GM18511 (cell line): ENCODE measurements at regions not wholly inside any gene's neighbourhood (a gene's known extent, or its start where the extent isn't known, plus 50 kb on each side); places are given as distances from the start of the nearest gene placed in this dataset.

Source experiments
- ATAC-seq: cut with Tn5 transposase; IDR thresholded peaks from one replicate; pipeline ENCODE4 v1.9.1; 2021; ENCODE audit warnings: mild to moderate bottlenecking, moderate library complexity; ENCODE audit not compliant: unreplicated experiment

DNA sequence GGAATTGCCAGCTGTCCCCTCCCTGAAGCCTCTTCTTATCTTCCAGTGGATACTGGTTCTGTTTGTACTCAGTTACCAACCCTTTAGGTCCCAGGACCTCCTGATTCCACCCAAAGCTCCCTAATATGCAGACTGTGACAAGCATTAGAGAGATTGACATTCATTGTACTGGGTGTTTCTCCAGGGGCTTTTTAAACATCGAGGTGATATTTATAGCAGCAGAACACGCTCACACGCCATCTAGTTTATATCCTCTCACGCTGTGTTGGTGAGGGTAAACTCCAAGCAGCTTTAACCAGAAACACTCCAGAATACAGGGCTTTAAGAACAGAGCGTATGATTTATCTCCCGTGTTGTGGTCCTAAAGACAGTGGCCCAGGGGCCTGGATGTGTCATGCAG, 238.4 kb downstream of the IRF8 start:
- no peak for ATAC-seq

DNA sequence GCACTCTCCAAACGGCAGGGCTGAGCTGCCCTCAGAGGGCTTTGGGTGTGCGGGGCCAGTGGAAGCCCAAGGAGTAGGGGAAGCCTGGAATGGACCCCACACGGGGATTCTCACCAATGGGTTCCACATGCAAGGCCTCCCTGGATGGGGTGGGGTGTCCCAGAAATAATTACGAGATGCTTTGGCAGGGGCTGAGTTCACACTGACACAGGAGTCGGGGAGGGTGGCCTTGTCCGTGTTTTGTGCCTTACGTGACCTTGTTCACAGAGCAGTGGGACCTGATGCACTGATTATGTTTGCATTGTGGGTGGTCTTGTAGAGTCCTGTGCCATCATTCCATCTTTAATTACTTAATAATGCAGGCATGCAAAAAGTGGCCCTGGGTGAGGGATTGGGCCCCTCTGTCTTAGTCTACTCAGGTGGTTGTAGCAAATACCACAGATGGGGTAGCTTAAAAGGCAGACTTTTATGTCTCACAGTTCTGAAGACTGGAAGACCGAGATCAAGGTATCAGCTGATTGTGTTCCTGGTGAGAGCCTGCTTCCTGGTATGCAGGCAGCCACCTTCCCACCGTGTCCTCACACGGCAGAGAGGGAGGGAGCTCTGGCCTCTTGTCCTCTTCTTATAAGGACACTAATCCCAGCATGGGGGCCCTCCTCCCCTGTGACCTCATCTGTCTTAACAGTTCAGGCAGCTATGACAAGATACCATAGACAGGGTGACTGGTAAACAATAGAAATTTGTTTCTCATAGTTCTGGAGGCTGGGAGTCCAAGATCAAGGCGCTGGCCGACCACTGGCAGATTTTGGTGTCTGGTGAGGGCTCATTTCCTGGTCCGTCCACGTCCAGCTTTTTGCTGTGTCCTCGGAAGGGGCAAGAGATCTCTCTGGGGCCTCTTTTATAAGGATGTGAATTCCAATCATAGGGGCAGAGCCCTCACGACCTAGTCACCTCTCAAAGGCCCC, 239.4 kb downstream of the IRF8 start:
- ATAC-seq, result no peak

DNA sequence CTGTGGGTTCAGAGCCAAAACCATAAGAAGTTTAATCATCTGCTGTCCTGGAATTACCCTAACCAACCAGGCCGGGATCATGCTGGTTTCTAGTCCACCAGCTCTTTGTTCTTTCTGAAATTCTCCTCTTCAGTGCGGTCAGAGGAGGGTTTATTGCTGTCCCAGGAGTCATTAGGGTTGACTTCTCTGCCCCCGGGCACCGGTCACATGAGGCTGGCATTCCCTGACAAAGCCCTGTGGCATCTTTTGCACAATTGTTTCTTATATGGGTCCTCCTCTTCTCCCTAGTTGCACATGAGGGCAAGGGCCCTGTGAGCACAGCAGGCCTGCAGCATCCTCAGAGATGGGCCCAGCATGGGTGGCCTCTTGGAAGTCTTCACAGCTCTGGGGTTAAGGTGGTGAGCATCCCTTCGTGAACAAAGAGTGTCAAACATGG, 243.9 kb downstream of the IRF8 start:
- no peak for ATAC-seq

DNA sequence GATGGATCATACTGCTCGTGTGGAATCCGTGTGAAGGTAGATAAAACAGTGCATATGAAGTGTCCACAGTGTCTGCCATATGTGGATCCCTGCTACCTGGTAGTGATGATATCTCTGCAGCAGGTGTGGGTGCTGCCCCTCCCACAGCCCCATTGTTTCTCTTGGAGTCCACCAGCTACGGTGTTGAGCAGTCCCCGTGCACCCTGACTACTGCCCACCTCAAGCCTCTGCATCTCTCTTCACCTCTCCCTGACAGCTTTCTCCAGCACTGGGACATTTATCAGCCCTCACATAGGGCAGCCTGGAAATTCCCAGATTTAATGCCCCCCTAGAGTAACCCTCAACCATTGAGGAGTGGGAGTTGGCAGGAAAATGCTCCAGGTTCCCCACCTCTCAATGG, 244.7 kb downstream of the IRF8 start:
- ATAC-seq, result no peak

DNA sequence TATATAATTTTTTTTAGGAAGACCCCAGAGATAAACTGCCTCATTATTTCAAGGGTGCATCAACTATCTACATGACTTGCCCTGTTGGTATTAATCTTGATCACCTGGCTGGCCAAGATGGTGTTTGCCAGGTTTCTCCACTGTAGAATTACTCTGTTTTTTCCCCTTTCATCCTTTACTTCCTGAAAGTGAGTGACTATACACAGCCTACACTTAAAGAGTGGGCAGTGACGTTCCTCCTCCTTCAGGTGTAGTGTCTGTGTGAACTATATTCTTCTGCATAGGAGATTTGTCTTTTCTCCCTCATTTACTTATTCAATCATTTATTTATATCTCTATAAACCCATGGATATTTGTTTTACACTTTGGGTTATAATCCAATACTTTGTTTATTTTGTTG, 246.7 kb downstream of the IRF8 start:
- no peak for ATAC-seq

DNA sequence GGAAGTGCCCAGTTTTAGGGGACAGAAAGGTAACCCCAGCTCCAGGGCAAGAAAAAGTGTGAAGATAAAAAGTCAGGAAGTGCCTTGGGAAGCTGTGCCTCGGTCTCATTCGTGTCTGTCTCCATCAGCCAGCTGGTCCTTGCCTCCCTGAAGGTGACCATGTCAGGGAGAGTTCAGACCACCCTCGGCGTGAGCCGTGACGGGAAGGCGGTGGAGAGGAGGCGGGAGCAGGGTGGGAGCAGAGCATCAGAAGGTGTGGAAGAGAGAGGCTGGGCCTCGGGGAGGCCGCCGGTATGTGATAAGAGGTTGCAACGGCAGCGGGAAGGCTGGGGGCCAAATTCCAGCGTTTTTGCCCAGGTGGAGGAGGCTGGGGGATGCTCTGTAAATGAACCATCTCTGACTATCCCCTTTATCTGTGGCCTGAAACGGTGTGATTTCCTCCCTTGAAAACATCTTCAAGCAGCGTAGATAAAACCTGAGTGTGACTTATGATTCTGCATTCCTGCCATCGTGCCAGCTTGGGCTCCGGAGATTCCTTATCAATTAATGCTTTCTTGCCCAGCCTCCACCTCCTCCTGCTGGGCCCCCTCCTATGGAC, 251.8 kb downstream of the IRF8 start:
- ATAC-seq, result no peak

DNA sequence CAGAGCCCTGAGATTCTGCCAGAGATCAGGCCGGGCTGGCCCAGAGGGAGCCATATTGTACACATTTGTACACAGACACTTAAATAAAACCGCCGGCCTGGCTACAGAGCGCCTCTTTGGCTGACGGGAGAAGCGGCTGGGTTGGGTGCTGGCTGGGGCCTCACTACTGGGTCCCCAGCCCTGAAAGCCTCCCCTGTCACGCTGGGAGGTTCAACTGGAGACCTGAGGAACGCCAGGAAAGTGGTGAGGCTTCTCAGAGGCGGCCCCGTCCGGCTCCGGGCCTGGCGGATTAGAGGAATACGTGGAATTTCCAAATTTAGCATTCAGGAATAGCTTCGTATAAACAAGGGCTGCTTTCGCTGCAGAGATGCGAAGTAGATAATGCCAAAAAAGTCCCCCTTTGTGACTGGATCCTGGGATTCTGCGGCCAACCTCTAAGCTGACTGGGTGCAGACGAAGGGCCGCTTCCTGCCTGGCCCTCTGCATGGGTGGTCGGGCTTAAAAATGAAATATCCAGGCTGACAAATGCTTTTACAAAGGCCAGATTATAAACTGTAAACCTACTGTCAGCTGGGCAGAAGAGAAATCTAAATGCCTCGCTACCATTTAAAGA, 252.4 kb downstream of the IRF8 start:
- ATAC-seq, result no peak

DNA sequence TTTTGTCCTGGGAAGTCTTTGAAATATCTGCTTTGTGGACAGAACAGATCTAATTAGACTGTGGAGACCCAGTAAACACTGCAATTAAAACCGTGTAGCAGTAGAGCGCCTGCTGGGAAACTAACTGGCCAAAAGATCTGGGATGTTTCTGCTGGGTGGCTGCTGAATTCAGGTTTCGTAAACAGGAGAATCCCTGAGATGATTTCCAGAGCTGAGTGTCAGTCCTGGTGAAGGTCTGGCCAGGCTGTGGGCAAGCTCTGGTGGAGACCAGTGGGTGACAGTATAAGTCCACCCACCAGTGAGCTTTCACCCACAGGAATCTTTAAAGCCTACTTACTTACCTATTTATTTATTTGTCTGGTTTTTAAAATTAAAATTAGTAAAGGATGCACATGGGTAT, 257.2 kb downstream of the IRF8 start:
- ATAC-seq, result no peak

DNA sequence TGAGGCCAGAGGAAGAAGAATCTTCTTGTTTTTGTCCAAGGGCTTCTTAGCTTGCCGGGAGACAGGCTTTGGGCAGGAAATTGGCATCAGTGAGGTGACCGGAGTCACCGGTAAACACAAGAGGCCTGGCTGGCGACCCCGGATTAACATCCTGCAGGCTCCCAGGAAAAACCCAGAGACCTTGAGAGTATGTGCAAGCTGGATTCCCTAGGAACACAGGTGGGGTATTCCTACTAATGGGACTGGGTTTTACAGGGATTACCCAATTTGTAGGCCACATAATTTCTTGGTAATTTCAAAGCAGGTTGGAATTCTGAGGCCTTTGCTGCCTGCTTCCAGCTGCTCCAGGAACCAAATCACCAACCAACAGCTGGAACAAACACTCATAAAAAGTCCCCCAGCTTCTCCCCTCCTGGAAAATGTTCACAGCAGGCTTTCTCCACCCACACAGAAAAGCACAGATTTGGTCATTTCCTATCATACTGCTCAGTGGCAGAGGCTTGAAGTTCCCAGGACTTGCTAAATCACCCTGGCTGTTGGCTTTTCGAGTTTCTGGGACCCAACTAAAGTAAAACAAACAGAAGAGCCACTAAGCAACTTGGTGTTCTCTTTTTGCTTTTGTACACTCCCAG, 258.8 kb downstream of the IRF8 start:
- ATAC-seq, result no peak

DNA sequence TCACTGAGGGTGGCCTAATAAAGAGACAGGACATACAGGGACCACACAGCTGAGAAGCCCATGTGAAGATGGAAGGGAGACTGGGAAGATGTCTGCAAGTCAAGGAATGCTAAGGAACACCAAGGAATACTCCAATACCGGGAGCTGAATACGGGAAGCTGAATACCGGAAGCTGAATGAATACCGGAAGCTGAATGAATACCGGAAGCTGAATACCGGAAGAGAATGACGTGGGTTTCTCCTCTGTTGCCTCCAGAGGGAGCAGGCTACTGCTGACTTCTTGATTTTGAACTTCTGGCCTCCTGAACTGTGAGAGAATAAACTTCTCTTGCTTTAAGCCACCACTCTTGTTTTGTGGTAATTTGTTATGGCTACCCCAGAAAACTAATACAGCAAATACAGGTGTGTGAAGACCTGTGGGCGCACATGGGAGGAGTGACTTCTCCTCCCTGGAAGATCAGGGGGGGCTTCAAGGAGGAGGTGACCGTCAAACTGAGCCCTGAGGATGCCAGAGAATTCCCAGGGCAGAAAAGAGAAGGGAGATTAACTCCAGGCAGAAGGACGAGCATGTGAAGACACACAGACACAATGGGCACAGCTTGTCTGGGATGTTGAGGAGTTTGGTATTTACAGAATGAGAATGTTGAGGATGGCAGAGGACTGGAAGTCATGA, 259.9 kb downstream of the IRF8 start:
- no peak for ATAC-seq

DNA sequence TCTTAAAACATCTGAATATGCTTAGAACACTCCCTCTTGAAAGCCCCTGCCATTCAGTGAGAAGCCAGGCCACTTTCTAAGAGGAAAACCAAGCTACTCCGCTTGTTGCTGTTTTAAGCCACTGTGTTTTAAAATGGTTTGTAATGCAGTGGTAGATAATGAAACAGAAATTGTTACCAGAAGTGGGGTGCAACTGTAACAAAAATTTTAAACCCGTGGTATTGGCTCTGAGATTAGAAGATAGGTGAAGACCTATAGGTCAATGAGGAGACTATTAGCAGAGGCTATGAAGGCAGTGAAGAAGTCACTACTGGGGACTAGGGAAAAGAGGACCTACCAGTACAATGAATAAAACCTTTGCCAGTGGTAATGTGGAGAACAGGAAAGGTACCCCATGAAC, 266.5 kb downstream of the IRF8 start:
- no peak for ATAC-seq

DNA sequence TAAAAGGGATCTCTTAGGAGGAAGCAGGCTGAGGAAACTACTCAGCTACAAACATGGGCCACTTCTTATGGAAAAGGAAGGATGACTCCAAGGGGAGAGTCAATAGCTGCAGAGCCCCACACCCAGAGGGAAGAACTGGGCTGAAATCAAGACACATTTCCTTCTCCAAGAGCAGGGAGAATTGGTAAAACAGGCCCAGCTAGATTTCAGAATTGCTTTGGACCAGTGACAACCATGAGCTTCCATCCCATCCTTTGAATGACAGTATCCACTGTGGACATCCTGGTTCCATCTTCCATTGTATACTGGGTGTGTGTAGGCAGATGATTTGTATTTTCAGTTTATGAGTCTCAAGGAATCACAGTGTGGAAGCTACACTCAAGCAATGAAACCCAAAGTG, 267.5 kb downstream of the IRF8 start:
- ATAC-seq, result no peak

DNA sequence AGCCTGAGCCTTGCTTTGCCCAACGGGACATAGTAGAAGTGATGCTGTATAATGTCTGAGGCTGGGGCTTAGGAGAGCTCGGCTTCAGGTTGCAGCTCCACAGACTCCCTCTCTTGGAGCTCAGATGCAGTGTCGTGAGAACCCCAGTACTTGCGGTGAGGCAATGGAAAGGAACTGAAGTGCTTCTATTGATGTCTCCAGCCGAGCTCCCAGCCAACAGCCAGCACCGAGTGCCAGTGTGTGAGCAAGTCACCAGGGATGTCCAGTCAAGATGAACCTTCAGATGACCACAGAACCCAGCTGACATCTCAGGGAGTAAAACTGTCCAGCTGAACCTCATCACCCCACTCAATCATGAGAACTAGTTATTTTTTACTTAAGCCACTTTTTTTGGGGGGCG, 268.1 kb downstream of the IRF8 start:
- no peak for ATAC-seq

DNA sequence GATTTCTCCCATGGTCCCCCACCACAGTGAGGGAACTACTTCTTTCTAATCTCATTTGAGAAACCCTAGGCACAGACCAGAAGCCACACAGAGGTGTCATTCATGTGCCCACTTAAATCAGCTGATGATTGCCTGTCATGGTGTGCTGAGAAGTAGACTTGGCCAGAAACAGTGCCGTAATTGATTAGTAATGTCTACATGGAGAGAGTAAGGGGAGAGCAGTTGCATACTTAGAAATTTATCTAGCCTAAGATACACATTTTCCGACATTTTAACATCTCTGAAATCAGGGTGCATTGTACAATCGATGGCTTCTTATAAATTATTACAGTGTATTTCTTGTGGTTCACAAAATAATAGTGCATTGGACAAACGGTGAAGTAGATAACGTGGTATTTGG, 271.8 kb downstream of the IRF8 start:
- no peak for ATAC-seq

DNA sequence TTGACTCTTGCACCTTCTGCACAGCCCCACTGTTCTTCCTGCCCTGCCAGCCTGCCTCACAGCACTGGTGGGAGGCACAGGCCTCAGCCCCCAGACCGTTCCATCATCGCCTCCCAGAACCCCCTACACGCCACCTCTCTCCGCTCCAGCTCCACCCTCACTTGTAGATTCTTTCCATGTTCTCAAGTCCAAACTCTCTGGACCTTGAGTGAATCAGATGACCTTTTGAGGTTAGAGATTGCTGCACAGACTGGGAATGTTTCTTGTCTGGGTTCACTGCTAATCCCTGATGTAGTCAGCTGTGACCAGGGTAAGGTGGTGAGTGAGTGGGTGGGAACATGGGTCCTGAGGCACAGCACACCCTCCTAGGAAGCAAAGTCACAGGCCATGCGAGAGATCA, 272.4 kb downstream of the IRF8 start:
- no peak for ATAC-seq

DNA sequence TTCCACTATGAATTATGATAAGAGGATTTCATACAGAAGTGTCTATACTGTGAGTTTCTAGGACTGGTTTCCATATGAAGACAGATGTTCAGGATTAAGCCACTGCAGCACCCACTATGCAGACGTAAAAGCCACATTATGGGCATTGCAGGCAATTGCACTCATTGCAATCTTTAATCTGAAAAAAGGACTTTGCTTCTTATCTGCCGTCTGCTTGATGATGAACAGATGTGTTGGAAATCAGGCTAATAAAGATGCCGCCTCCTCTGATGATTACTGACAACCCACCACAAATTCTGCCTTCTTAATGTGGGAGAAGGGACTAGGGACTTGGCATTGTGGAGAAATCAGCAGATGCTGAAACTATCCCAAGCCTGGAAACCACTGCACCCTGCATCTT, 276.9 kb downstream of the IRF8 start:
- no peak for ATAC-seq

DNA sequence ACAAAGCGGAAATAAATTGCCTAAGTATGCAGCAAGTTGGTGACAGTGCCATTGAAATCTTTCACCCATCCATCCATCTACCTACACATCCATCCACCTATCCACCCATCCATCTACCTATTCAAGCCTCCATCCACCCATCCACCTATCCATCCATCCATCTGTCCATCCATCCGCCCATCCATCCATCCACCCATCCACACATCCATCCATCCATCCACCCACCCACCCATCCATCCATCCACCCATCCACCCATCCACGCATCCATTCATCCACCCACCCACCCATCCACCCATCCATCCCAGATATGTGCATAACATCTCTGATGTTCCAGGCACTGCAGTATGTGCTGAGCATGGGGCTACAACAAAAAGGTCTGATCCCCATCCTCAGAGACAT, 277.5 kb downstream of the IRF8 start:
- ATAC-seq, result no peak

DNA sequence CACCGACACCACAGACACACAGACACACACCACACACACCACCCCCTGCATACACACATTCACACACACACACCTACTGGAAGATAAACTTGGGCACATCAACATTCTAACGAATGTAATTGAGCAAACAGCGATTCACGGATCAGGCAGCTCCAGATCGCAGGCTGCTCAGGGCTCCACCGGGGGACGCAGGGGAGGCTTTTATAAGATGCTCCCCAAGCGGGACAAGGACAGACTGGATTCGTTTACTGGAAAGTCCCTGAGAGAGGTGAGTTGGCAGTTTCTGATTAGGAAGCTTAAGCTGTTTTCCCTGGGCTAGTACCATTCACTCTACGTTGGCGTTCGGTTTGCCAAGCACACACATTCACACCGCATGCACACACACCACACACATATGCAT, 281.3 kb downstream of the IRF8 start:
- no peak for ATAC-seq

DNA sequence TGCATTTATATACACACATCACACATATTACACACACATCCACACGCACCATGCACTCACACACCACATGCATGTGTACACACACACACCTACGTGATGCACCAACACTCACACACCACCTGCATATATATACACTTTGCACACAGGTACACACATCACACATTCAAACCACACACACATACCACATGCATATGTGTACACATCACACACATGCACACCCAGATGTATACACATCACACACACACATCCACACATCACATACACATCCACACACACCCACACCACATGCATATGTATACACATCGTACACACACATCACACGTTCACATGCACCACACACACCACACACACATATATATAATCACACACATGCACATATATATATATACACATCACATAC, 281.8 kb downstream of the IRF8 start:
- no peak for ATAC-seq

DNA sequence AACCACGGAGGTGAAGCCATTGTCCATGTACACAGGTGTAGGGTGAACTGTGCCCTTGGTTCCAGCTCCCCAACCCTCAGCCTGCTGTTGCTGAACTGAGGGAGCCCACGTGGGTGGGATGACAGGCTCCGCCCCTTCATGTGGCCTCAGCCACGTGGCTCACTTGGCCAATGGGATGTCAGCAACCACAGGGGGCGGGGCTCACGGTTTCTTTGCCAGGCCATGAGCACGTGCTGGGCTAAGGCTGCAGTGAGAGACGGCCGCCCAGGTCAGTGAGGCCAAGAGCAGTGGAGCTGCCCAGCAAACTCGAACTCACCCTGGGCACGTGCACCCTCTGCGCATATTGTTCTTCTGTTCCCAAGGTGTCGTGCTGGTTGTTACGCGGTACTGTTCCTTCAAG, 282.6 kb downstream of the IRF8 start:
- no peak for ATAC-seq

DNA sequence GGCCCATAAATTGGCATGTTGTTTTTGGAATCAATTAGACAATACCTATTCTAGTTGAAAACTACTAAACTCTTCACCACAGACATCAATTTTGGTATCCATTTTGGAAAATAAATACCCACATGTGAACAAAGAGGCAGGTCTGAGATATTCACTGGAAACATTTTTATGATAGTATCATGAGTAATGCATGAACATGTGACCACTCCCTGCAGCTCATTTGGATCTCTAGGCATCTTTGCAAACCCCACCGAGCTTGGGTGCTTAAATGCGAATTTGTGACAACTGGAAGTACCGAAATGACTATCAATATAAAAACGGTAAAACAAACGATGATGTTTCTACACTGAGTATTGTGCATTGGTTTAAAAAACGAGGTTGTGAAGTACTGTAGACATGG, 285.2 kb downstream of the IRF8 start:
- no peak for ATAC-seq
